Upper lobe of left lung (tissue), 4 donors: ENCODE measurements at regions not wholly inside any gene's neighbourhood (a gene's known extent, or its start where the extent isn't known, plus 50 kb on each side); places are given as distances from the start of the nearest gene placed in this dataset.

ENCODE experiments used
- CTCF ChIP-seq, 6 experiments: fragments of 450-650 bp in 4 of 6; fragments of 200-600 bp in 2 of 6; sonication (generic) in 2 of 6; IDR thresholded peaks; one replicate each; pipeline ENCODE4 v1.5.1; 2016 to 2019; ENCODE audit warnings: antibody characterized with exemption in 6 of 6
- EP300 ChIP-seq, 4 donors: sonication (generic); formaldehyde crosslinking; IDR thresholded peaks; one replicate each; pipeline ENCODE4 v1.5.1; 2017; ENCODE audit warnings: antibody characterized with exemption in 4 of 4, control low read depth in 2 of 4
- POLR2A ChIP-seq, 4 donors: fragments of 450-650 bp; IDR thresholded peaks; one replicate each; pipeline ENCODE4 v1.5.1; 2016 to 2017; ENCODE audit warnings: antibody characterized with exemption in 4 of 4, mild to moderate bottlenecking in 2 of 4

- TF ChIP-seq POLR2A (IDR thresholded peaks at IDR 0.05), result no peak
- no peak for TF ChIP-seq CTCF (IDR thresholded peaks at IDR 0.05)
- TF ChIP-seq EP300 (IDR thresholded peaks at IDR 0.05), result no peak
Measured at GRCh38 chr2:199070322-199070949, 387.3 kb downstream of the SATB2 start.
